Keratinocyte (primary cell): ENCODE measurements at regions not wholly inside any gene's neighbourhood (a gene's known extent, or its start where the extent isn't known, plus 50 kb on each side); places are given as distances from the start of the nearest gene placed in this dataset.

ENCODE experiments used
- DNase-seq: peaks from one replicate; pipeline ENCODE4 v3.0.0-alpha.2; 2011; ENCODE audit warnings: low read depth, missing footprints, low spot score
- FAIRE-seq: peaks from 2 replicates; lab custom pipeline; 2011; peaks lifted over from hg19 to GRCh38; lab: Jason Lieb, UNC
- H2AFZ ChIP-seq: 2 replicates; pipeline ENCODE4 v1.6.0; 2012; ENCODE audit warnings: low read length, control low read depth, inconsistent platforms; ENCODE audit not compliant: control insufficient read depth
- H3K27ac ChIP-seq: 2 replicates; pipeline ENCODE4 v1.5.1; 2011; ENCODE audit warnings: low read length; ENCODE audit not compliant: control insufficient read depth, insufficient read depth
- H3K27me3 ChIP-seq: 3 replicates; pipeline ENCODE4 v1.6.0; 2011; ENCODE audit warnings: low read length; ENCODE audit not compliant: control insufficient read depth, insufficient read depth; ENCODE audit errors: extremely low read depth
- H3K36me3 ChIP-seq, 2 experiments: 2 replicates in 1 of 2; 3 replicates in 1 of 2; pipeline ENCODE4 v1.5.1; 2011; ENCODE audit warnings: low read length in 2 of 2, mild to moderate bottlenecking in 1 of 2; ENCODE audit not compliant: control insufficient read depth in 2 of 2, insufficient read depth in 2 of 2; ENCODE audit errors: extremely low read depth in 1 of 2
- H3K4me1 ChIP-seq: 3 replicates; pipeline ENCODE4 v1.5.1; 2011; ENCODE audit warnings: low read length; ENCODE audit not compliant: control insufficient read depth, insufficient read depth; ENCODE audit errors: extremely low read depth
- H3K4me2 ChIP-seq: 3 replicates; pipeline ENCODE4 v1.6.0; 2011; ENCODE audit warnings: low read depth, low read length; ENCODE audit not compliant: control insufficient read depth, insufficient read depth; ENCODE audit errors: extremely low read depth
- H3K4me3 ChIP-seq, 3 experiments: fragments of 200-600 bp in 1 of 3; sonication (generic) in 1 of 3; 2 replicates in 2 of 3; 3 replicates in 1 of 3; pipeline ENCODE4 v1.5.1; 2011 to 2016; ENCODE audit warnings: low read length in 3 of 3, mild to moderate bottlenecking in 3 of 3, control low read depth in 2 of 3, inconsistent platforms in 1 of 3, low read depth in 1 of 3, mixed read lengths in 1 of 3, mixed run types in 1 of 3, moderate library complexity in 1 of 3; ENCODE audit not compliant: control insufficient read depth in 2 of 3, insufficient read depth in 2 of 3; ENCODE audit errors: extremely low read depth in 1 of 3
- H3K79me2 ChIP-seq: 2 replicates; pipeline ENCODE4 v1.6.0; 2012; ENCODE audit warnings: low read length; ENCODE audit not compliant: control insufficient read depth, insufficient read depth
- H3K9ac ChIP-seq: 3 replicates; pipeline ENCODE4 v1.6.0; 2011; ENCODE audit warnings: low read length; ENCODE audit not compliant: control insufficient read depth, insufficient read depth; ENCODE audit errors: extremely low read depth
- H3K9me1 ChIP-seq: 3 replicates; pipeline ENCODE4 v1.6.0; 2011; ENCODE audit warnings: low read length; ENCODE audit not compliant: control insufficient read depth, insufficient read depth; ENCODE audit errors: extremely low read depth
- H3K9me3 ChIP-seq: 2 replicates; pipeline ENCODE4 v1.5.1; 2012; ENCODE audit warnings: low read depth, low read length; ENCODE audit not compliant: control insufficient read depth
- H4K20me1 ChIP-seq: 3 replicates; pipeline ENCODE4 v1.6.0; 2011; ENCODE audit warnings: low read length; ENCODE audit not compliant: control insufficient read depth, insufficient read depth; ENCODE audit errors: extremely low read depth
- EZH2 ChIP-seq: IDR thresholded peaks from one replicate; pipeline ENCODE4 v1.6.1; 2012; ENCODE audit warnings: inconsistent platforms, mild to moderate bottlenecking, low read length, moderate library complexity
- dilution Hi-C: fragments of 300-500 bp; cut with MboI; formaldehyde crosslinking; loops from one replicate; pipeline ENCODE4 v1.7.0; 2020; ENCODE audit warnings: low sequenced_read_pairs; ENCODE audit not compliant: extremely low pct_ligation_motif_present
- TF ChIP-seq, protein P1 (sequence below), 3 experiments: IDR thresholded peaks in 1 of 3; conservative IDR thresholded peaks in 1 of 3; optimal IDR thresholded peaks in 1 of 3; 2 replicates in 2 of 3; 3 replicates in 1 of 3; pipeline versions ENCODE3 to v1.5.1; 2011; ENCODE audit warnings: low read length in 3 of 3, mild to moderate bottlenecking in 3 of 3, moderate library complexity in 2 of 3, control low read depth in 1 of 3, inconsistent platforms in 1 of 3; ENCODE audit not compliant: insufficient read depth in 2 of 3; ENCODE audit errors: extremely low read depth in 1 of 3

DNA sequence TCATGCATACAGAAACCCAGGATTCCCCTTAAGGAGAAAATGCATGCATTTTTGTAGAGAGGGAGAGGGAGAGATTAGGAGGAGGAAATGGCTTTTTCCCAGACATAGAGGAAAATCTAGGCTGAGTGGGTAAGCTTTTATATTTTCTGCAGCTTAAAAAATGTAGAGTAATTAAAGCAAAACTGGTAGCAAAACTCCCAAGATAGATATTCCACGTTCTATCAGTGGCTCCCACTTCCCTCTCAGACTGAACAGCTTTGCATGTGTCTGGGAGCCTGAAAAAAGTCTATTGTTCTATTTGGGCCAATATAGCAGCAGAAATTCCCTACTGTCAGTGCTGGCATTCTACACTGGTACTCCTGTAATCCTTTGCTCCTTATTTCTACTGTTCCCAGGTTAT is 110.8 kb upstream of the CADPS start:
- Histone ChIP-seq H3K4me3 (no peak overlapping the region), H3K9me3 (no peaks in the 10 kb centered on the region), H3K79me2 (no peaks in the 10 kb centered on the region), H3K9me1 (no peaks in the 10 kb centered on the region), H2AFZ (no peak overlapping the region), H3K27ac (no peak overlapping the region), H3K27me3 (no peaks in the 10 kb centered on the region), H3K9ac (no peak overlapping the region), H3K36me3 (no peaks in the 10 kb centered on the region), H3K4me1 (no peaks in the 10 kb centered on the region), H4K20me1 (no peaks in the 10 kb centered on the region), H3K4me2 (no peak overlapping the region)
- FAIRE-seq (no peak), DNase-seq (no peak)
- dilution Hi-C loops = no loop called here
- no peak for TF ChIP-seq EZH2
- TF ChIP-seq, protein P1, sequence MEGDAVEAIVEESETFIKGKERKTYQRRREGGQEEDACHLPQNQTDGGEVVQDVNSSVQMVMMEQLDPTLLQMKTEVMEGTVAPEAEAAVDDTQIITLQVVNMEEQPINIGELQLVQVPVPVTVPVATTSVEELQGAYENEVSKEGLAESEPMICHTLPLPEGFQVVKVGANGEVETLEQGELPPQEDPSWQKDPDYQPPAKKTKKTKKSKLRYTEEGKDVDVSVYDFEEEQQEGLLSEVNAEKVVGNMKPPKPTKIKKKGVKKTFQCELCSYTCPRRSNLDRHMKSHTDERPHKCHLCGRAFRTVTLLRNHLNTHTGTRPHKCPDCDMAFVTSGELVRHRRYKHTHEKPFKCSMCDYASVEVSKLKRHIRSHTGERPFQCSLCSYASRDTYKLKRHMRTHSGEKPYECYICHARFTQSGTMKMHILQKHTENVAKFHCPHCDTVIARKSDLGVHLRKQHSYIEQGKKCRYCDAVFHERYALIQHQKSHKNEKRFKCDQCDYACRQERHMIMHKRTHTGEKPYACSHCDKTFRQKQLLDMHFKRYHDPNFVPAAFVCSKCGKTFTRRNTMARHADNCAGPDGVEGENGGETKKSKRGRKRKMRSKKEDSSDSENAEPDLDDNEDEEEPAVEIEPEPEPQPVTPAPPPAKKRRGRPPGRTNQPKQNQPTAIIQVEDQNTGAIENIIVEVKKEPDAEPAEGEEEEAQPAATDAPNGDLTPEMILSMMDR (optimal IDR thresholded peaks at IDR 0.05 in 1 of 3, IDR thresholded peaks at IDR 0.05 in 1 of 3, conservative IDR thresholded peaks at IDR 0.05 in 1 of 3; ENCODE audit: extremely low read depth in 1 of 3, insufficient read depth in 2 of 3, low read length in 3 of 3) = no peak

DNA sequence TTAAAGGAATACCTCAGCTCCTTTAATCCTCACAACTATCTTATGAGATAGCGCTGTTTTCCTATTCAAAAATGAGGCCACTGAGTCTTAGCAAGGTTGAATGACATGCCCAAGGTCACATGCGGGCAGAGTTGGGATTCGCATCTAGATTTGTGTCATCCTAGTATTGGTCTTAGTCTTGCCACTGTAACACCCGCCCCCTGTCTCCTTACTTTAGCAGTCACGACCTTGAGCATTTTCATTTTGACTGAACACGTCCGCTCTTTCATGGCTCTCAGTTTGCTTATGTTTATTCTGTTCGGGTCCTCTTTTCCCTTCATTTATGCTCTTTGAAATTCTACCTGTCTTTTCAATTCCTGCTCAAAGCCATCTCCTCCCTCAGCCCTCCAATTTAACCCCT is 112.5 kb upstream of the CADPS start:
- TF ChIP-seq, protein P1 (optimal IDR thresholded peaks at IDR 0.05 in 1 of 3, IDR thresholded peaks at IDR 0.05 in 1 of 3, conservative IDR thresholded peaks at IDR 0.05 in 1 of 3; ENCODE audit: extremely low read depth in 1 of 3, insufficient read depth in 2 of 3, low read length in 3 of 3) = no peak
- no peak for TF ChIP-seq EZH2
- no peaks in the 10 kb centered on the region for H3K79me2 ChIP-seq
- FAIRE-seq = no peak
- no peaks in the 10 kb centered on the region for H3K4me1 ChIP-seq
- H3K27ac ChIP-seq = no peak overlapping the region
- H3K9me3 ChIP-seq = no peaks in the 10 kb centered on the region
- no peak overlapping the region for H3K4me3 ChIP-seq
- dilution Hi-C loops = no loop called here
- no peaks in the 10 kb centered on the region for H3K9me1 ChIP-seq
- no peak overlapping the region for H2AFZ ChIP-seq
- no peaks in the 10 kb centered on the region for H3K27me3 ChIP-seq
- H3K9ac ChIP-seq = no peak overlapping the region
- H3K4me2 ChIP-seq = no peak overlapping the region
- no peaks in the 10 kb centered on the region for H3K36me3 ChIP-seq
- no peak for DNase-seq
- no peaks in the 10 kb centered on the region for H4K20me1 ChIP-seq
